Activated CD8-positive, alpha-beta memory T cell treated with anti-CD3 and anti-CD28 coated beads for 36 hours (primary cell): ENCODE measurements at regions not wholly inside any gene's neighbourhood (a gene's known extent, or its start where the extent isn't known, plus 50 kb on each side); places are given as distances from the start of the nearest gene placed in this dataset.
"Not testable (repeated sequence)": the region's sequence is repeated elsewhere in the genome, so short reads cannot be mapped to it uniquely, and the experiment has no call there.

Experiments
- CTCF ChIA-PET: fragments of 350-600 bp; sonication (Branson Sonifier 250); formaldehyde crosslinking; loops from one replicate; lab custom pipeline; 2021; ENCODE audit warnings: antibody characterized with exemption; lab: Charles Lee
- POLR2A ChIA-PET: fragments of 350-600 bp; sonication (Branson Sonifier 250); formaldehyde crosslinking; loops from one replicate; lab custom pipeline; 2021; ENCODE audit warnings: antibody characterized with exemption; lab: Charles Lee

GRCh38 chr1:194512345-194512744, 1325.9 kb upstream of the B3GALT2 start:
- CTCF ChIA-PET = no interaction called here

GRCh38 chr1:194503209-194503608, 1316.8 kb upstream of the B3GALT2 start:
- CTCF ChIA-PET = no interaction called here
- POLR2A ChIA-PET = no interaction called here

More at GRCh38 chr1:194512345-194512744, 1325.9 kb upstream of the B3GALT2 start:
- POLR2A ChIA-PET = no interaction called here

GRCh38 chr1:194495434-194495833, 1309.0 kb upstream of the B3GALT2 start:
- ChIA-PET POLR2A (no interaction called here), CTCF (no interaction called here)

GRCh38 chr1:194487172-194487571, 1300.8 kb upstream of the B3GALT2 start:
- CTCF ChIA-PET = no interaction called here
- POLR2A ChIA-PET = no interaction called here

GRCh38 chr1:194485432-194485831, 1299.0 kb upstream of the B3GALT2 start:
- CTCF ChIA-PET = no interaction called here
- POLR2A ChIA-PET = no interaction called here

GRCh38 chr1:194478731-194479130, 1292.3 kb upstream of the B3GALT2 start:
- ChIA-PET POLR2A (no interaction called here), CTCF (no interaction called here)

- ChIA-PET POLR2A (no interaction called here), CTCF (no interaction called here)
Measured at GRCh38 chr1:194477908-194478307, 1291.5 kb upstream of the B3GALT2 start.

GRCh38 chr1:194476872-194477271, 1290.5 kb upstream of the B3GALT2 start:
- ChIA-PET POLR2A (no interaction called here), CTCF (no interaction called here)

GRCh38 chr1:194476351-194476750, 1289.9 kb upstream of the B3GALT2 start:
- CTCF ChIA-PET = no interaction called here
- POLR2A ChIA-PET = no interaction called here

GRCh38 chr1:194474701-194475100, 1288.3 kb upstream of the B3GALT2 start:
- POLR2A ChIA-PET = no interaction called here
- CTCF ChIA-PET = no interaction called here

GRCh38 chr1:194473766-194474165, 1287.4 kb upstream of the B3GALT2 start:
- ChIA-PET CTCF (no interaction called here), POLR2A (no interaction called here)

GRCh38 chr1:194469282-194469681, 1282.9 kb upstream of the B3GALT2 start:
- POLR2A ChIA-PET = no interaction called here
- CTCF ChIA-PET = no interaction called here

- ChIA-PET POLR2A (no interaction called here), CTCF (no interaction called here)
Measured at GRCh38 chr1:194466706-194467105, 1280.3 kb upstream of the B3GALT2 start.

- ChIA-PET CTCF (no interaction called here), POLR2A (no interaction called here)
Measured at GRCh38 chr1:194447636-194448035, 1261.2 kb upstream of the B3GALT2 start.

GRCh38 chr1:194445244-194445643, 1258.8 kb upstream of the B3GALT2 start:
- ChIA-PET POLR2A (no interaction called here), CTCF (no interaction called here)

GRCh38 chr1:194442901-194443575, 1256.6 kb upstream of the B3GALT2 start:
- CTCF ChIA-PET = no interaction called here
- POLR2A ChIA-PET = no interaction called here

GRCh38 chr1:194437135-194437534, 1250.7 kb upstream of the B3GALT2 start:
- POLR2A ChIA-PET = no interaction called here

GRCh38 chr1:194431121-194431520, 1244.7 kb upstream of the B3GALT2 start:
- ChIA-PET POLR2A (no interaction called here), CTCF (no interaction called here)

More at GRCh38 chr1:194437135-194437534, 1250.7 kb upstream of the B3GALT2 start:
- CTCF ChIA-PET = no interaction called here

GRCh38 chr1:194420706-194421105, 1234.3 kb upstream of the B3GALT2 start:
- POLR2A ChIA-PET = no interaction called here
- CTCF ChIA-PET = no interaction called here

GRCh38 chr1:194419721-194420120, 1233.3 kb upstream of the B3GALT2 start:
- CTCF ChIA-PET = interaction anchor here (0.8 kb wide), 1 partner anchor 9 kb away, joined by 3 read pairs; no protein-coding TSS in a partner anchor
- POLR2A ChIA-PET = no interaction called here

- CTCF ChIA-PET = interaction anchor here (1.2 kb wide), 1 partner anchor 9 kb away, joined by 3 read pairs; no protein-coding TSS in a partner anchor
- POLR2A ChIA-PET = no interaction called here
Measured at GRCh38 chr1:194410756-194411155, 1224.3 kb upstream of the B3GALT2 start.

- CTCF ChIA-PET, POLR2A ChIA-PET: not testable (repeated sequence)
Measured at GRCh38 chr1:194407238-194407637, 1220.8 kb upstream of the B3GALT2 start.
